HEK293 (cell line): ENCODE measurements at regions not wholly inside any gene's neighbourhood (a gene's known extent, or its start where the extent isn't known, plus 50 kb on each side); places are given as distances from the start of the nearest gene placed in this dataset.

Experiments
- CTCF ChIP-seq: fragments of 450-650 bp; formaldehyde crosslinking; IDR thresholded peaks from 2 replicates; pipeline ENCODE4 v1.5.1; 2016; ENCODE audit warnings: missing biosample characterization, missing genetic modification characterization
- ZBTB49 ChIP-seq: fragments of 450-650 bp; formaldehyde crosslinking; IDR thresholded peaks from 2 replicates; pipeline ENCODE4 v1.5.1; 2016; ENCODE audit warnings: missing biosample characterization, missing genetic modification characterization, low read depth
- ZBTB7A ChIP-seq: fragments of 450-650 bp; formaldehyde crosslinking; IDR thresholded peaks from 2 replicates; pipeline ENCODE4 v1.5.1; 2016; ENCODE audit warnings: low read depth, missing biosample characterization, missing genetic modification characterization
- ZNF155 ChIP-seq: fragments of 450-650 bp; formaldehyde crosslinking; IDR thresholded peaks from 2 replicates; pipeline ENCODE4 v1.5.1; 2016; ENCODE audit warnings: missing biosample characterization, missing genetic modification characterization
- ZNF16 ChIP-seq: fragments of 450-650 bp; formaldehyde crosslinking; IDR thresholded peaks from 2 replicates; pipeline ENCODE4 v1.5.1; 2016; ENCODE audit warnings: low read depth, missing biosample characterization, missing genetic modification characterization
- ZNF280D ChIP-seq: fragments of 450-650 bp; formaldehyde crosslinking; IDR thresholded peaks from 2 replicates; pipeline ENCODE4 v1.5.1; 2016; ENCODE audit warnings: missing biosample characterization, missing genetic modification characterization
- ZNF311 ChIP-seq: fragments of 450-650 bp; formaldehyde crosslinking; IDR thresholded peaks from 2 replicates; pipeline ENCODE4 v1.5.1; 2017; ENCODE audit warnings: missing biosample characterization, missing genetic modification characterization, borderline replicate concordance
- ZNF785 ChIP-seq: fragments of 450-650 bp; formaldehyde crosslinking; IDR thresholded peaks from 2 replicates; pipeline ENCODE4 v1.5.1; 2016; ENCODE audit warnings: missing biosample characterization, missing genetic modification characterization
- TF ChIP-seq, protein P1 (sequence below): fragments of 450-650 bp; formaldehyde crosslinking; IDR thresholded peaks from 2 replicates; pipeline ENCODE4 v1.5.1; 2017; ENCODE audit warnings: missing biosample characterization, missing genetic modification characterization

DNA sequence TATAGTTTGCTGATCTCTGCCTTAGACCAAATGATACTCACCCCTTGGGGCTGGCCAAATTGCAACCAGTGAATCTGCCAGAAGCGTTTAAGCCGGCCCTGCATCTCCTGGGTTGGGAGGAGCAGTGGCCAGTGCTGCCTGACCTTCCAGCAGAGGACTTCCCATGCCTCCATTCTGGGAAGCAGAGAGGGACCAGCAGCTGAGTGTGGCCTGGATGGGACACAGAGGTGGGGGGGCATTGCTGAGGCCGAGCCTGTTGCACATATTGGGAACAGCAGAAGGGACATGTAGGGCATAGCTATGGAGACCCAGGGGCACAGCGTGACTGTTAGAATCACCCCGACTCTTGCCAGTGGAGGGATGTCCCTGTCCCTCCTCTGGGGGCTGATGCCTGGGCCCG lies 93.3 kb downstream of the CPZ start:
- TF ChIP-seq ZNF16 (tag by site-specific recombination) (no peak), ZBTB49 (tag by site-specific recombination) (no peak), ZBTB7A (tag by site-specific recombination) (no peak), CTCF (tag by site-specific recombination) (no peak), ZNF155 (no peak), ZNF311 (tag by site-specific recombination) (no peak), ZNF785 (tag by site-specific recombination) (no peak), ZNF280D (tag by site-specific recombination) (no peak)
- TF ChIP-seq, protein P1, sequence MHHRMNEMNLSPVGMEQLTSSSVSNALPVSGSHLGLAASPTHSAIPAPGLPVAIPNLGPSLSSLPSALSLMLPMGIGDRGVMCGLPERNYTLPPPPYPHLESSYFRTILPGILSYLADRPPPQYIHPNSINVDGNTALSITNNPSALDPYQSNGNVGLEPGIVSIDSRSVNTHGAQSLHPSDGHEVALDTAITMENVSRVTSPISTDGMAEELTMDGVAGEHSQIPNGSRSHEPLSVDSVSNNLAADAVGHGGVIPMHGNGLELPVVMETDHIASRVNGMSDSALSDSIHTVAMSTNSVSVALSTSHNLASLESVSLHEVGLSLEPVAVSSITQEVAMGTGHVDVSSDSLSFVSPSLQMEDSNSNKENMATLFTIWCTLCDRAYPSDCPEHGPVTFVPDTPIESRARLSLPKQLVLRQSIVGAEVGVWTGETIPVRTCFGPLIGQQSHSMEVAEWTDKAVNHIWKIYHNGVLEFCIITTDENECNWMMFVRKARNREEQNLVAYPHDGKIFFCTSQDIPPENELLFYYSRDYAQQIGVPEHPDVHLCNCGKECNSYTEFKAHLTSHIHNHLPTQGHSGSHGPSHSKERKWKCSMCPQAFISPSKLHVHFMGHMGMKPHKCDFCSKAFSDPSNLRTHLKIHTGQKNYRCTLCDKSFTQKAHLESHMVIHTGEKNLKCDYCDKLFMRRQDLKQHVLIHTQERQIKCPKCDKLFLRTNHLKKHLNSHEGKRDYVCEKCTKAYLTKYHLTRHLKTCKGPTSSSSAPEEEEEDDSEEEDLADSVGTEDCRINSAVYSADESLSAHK (tag by site-specific recombination), result no peak
